ENCODE measurements at regions not wholly inside any gene's neighbourhood (a gene's known extent, or its start where the extent isn't known, plus 50 kb on each side); places are given as distances from the start of the nearest gene placed in this dataset.
"Not testable (repeated sequence)": the region's sequence is repeated elsewhere in the genome, so short reads cannot be mapped to it uniquely, and the experiment has no call there.

GRCh38 chr12:69030321-69030720, 97.3 kb upstream of the CPM start:
- DNase-seq, result no peak

GRCh38 chr12:69036533-69036932, 103.6 kb upstream of the CPM start:
- DNase-seq, result no peak

GRCh38 chr12:69036999-69037398, 104.0 kb upstream of the CPM start:
- no peak for DNase-seq

GRCh38 chr12:69039911-69040310, 106.9 kb upstream of the CPM start:
- DNase-seq, result no peak

- no peak for DNase-seq
These were observed 109.6 kb upstream of the CPM start for GRCh38 chr12:69042557-69042956.

GRCh38 chr12:69042970-69043369, 110.0 kb upstream of the CPM start:
- DNase-seq, result no peak

GRCh38 chr12:69044887-69045286, 111.9 kb upstream of the CPM start:
- DNase-seq, result no peak

GRCh38 chr12:69045430-69045829, 112.5 kb upstream of the CPM start:
- no peak for DNase-seq

GRCh38 chr12:69046363-69046762, 113.4 kb upstream of the CPM start:
- no peak for DNase-seq

- DNase-seq, result no peak
These were observed 113.9 kb upstream of the CPM start for GRCh38 chr12:69046920-69047319.

- no peak for DNase-seq
These were observed 115.0 kb upstream of the CPM start for GRCh38 chr12:69047990-69048389.

GRCh38 chr12:69049855-69050254, 116.9 kb upstream of the CPM start:
- not testable (repeated sequence) for DNase-seq

GRCh38 chr12:69052613-69053408, 119.8 kb upstream of the CPM start:
- no peak for DNase-seq

- DNase-seq, result no peak
These were observed 121.5 kb upstream of the CPM start for GRCh38 chr12:69054343-69055056.

- no peak for DNase-seq
These were observed 122.3 kb upstream of the CPM start for GRCh38 chr12:69055280-69055679.

GRCh38 chr12:69055706-69056105, 122.7 kb upstream of the CPM start:
- DNase-seq, result no peak

GRCh38 chr12:69056743-69057515, 124.0 kb upstream of the CPM start:
- no peak for DNase-seq

GRCh38 chr12:69057742-69058141, 124.8 kb upstream of the CPM start:
- DNase-seq, result no peak

- DNase-seq, result no peak
These were observed 126.8 kb upstream of the CPM start for GRCh38 chr12:69059465-69060457.

GRCh38 chr12:69061574-69061973, 128.6 kb upstream of the CPM start:
- no peak for DNase-seq

- DNase-seq, result no peak
These were observed 129.8 kb upstream of the CPM start for GRCh38 chr12:69062621-69063237.
